ENCODE measurements at regions not wholly inside any gene's neighbourhood (a gene's known extent, or its start where the extent isn't known, plus 50 kb on each side); places are given as distances from the start of the nearest gene placed in this dataset.

DNA sequence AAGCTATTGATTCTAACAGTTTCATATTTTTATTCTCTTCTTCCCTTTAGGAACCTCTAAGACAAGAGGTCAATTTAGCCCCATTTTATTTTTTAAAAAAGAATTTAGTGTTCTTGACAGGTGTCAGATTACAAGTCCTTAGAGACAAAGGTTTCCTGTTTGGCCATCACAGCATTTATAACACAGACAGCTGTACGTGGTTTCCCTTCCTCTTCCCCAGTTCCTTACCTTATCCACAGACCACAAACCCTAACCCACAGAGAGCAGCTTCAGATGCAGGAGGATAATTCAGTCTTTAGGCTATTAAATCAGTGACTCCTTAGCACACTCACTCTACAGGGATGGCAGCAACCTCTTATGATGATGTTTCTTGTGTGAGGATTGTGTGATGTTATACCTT is 1210.1 kb downstream of the DIAPH3 start:
- DNase-seq (ENCODE audit: low spot score) (no peak), ATAC-seq (no peak)
- H3K4me3 Mint-ChIP-seq, result no peak overlapping the region
- H3K4me1 Mint-ChIP-seq, result peaks cover 3% of the 10 kb centered on the region
- no peak overlapping the region for H3K27ac Mint-ChIP-seq
- peaks cover 36% of the 10 kb centered on the region for H3K36me3 Mint-ChIP-seq
- ChIA-PET POLR2A (no interaction called here), CTCF (no interaction called here)
- no peaks in the 10 kb centered on the region for H3K27me3 Mint-ChIP-seq (ENCODE audit: low read depth)
- peaks cover 53% of the 10 kb centered on the region for H3K9me3 Mint-ChIP-seq
- TF ChIP-seq CREB1 (CRISPR knock-in tag; IDR thresholded peaks at IDR 0.05) (no peak), JUN (CRISPR knock-in tag; IDR thresholded peaks at IDR 0.05) (no peak), MYBL2 (CRISPR knock-in tag; IDR thresholded peaks at IDR 0.05) (no peak), TEAD1 (CRISPR knock-in tag; IDR thresholded peaks at IDR 0.05) (no peak), TEAD4 (CRISPR knock-in tag; IDR thresholded peaks at IDR 0.05) (no peak), RORB (CRISPR knock-in tag; IDR thresholded peaks at IDR 0.05) (no peak), IRF1 (CRISPR knock-in tag; IDR thresholded peaks at IDR 0.05) (no peak), CREM (CRISPR knock-in tag; IDR thresholded peaks at IDR 0.05) (no peak), ZNF121 (CRISPR knock-in tag; IDR thresholded peaks at IDR 0.05) (no peak), SOX15 (CRISPR knock-in tag; IDR thresholded peaks at IDR 0.05) (no peak), ARID4B (CRISPR knock-in tag; IDR thresholded peaks at IDR 0.05; ENCODE audit: borderline replicate concordance) (no peak), ZNF671 (CRISPR knock-in tag; IDR thresholded peaks at IDR 0.05) (no peak), MLX (CRISPR knock-in tag; IDR thresholded peaks at IDR 0.05) (no peak)
- TF ChIP-seq, protein P1, sequence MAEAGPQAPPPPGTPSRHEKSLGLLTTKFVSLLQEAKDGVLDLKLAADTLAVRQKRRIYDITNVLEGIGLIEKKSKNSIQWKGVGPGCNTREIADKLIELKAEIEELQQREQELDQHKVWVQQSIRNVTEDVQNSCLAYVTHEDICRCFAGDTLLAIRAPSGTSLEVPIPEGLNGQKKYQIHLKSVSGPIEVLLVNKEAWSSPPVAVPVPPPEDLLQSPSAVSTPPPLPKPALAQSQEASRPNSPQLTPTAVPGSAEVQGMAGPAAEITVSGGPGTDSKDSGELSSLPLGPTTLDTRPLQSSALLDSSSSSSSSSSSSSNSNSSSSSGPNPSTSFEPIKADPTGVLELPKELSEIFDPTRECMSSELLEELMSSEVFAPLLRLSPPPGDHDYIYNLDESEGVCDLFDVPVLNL (CRISPR knock-in tag; IDR thresholded peaks at IDR 0.05; ENCODE audit: borderline replicate concordance, low read depth), result no peak

GRCh38 chr13:58955546-58956385 is 1208.0 kb downstream of the DIAPH3 start:
- Mint-ChIP-seq H3K4me1 (peaks cover 3% of the 10 kb centered on the region), H3K27ac (no peak overlapping the region), H3K9me3 (peaks cover 34% of the 10 kb centered on the region), H3K36me3 (peaks cover 14% of the 10 kb centered on the region), H3K4me3 (no peak overlapping the region), H3K27me3 (ENCODE audit: low read depth) (no peaks in the 10 kb centered on the region)
- ChIA-PET POLR2A (no interaction called here), CTCF (no interaction called here)
- ATAC-seq, result no peak
- no peak for DNase-seq (ENCODE audit: low spot score)
- TF ChIP-seq AR (CRISPR knock-in tag; IDR thresholded peaks at IDR 0.05) (no peak), JAZF1 (CRISPR knock-in tag; IDR thresholded peaks at IDR 0.05) (no peak), NR3C1 (CRISPR knock-in tag; conservative IDR thresholded peaks at IDR 0.05; ENCODE audit: low read depth) (no peak), JUN (CRISPR knock-in tag; IDR thresholded peaks at IDR 0.05) (no peak), RELA (CRISPR knock-in tag; IDR thresholded peaks at IDR 0.05; ENCODE audit: borderline replicate concordance) (no peak)
- TF ChIP-seq, protein P2, sequence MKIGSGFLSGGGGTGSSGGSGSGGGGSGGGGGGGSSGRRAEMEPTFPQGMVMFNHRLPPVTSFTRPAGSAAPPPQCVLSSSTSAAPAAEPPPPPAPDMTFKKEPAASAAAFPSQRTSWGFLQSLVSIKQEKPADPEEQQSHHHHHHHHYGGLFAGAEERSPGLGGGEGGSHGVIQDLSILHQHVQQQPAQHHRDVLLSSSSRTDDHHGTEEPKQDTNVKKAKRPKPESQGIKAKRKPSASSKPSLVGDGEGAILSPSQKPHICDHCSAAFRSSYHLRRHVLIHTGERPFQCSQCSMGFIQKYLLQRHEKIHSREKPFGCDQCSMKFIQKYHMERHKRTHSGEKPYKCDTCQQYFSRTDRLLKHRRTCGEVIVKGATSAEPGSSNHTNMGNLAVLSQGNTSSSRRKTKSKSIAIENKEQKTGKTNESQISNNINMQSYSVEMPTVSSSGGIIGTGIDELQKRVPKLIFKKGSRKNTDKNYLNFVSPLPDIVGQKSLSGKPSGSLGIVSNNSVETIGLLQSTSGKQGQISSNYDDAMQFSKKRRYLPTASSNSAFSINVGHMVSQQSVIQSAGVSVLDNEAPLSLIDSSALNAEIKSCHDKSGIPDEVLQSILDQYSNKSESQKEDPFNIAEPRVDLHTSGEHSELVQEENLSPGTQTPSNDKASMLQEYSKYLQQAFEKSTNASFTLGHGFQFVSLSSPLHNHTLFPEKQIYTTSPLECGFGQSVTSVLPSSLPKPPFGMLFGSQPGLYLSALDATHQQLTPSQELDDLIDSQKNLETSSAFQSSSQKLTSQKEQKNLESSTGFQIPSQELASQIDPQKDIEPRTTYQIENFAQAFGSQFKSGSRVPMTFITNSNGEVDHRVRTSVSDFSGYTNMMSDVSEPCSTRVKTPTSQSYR (CRISPR knock-in tag; IDR thresholded peaks at IDR 0.05), result no peak
- TF ChIP-seq, protein P3, sequence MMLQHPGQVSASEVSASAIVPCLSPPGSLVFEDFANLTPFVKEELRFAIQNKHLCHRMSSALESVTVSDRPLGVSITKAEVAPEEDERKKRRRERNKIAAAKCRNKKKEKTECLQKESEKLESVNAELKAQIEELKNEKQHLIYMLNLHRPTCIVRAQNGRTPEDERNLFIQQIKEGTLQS (CRISPR knock-in tag; conservative IDR thresholded peaks at IDR 0.05), result no peak

Measured in WTC11 (cell line).